ENCODE measurements at regions not wholly inside any gene's neighbourhood (a gene's known extent, or its start where the extent isn't known, plus 50 kb on each side); places are given as distances from the start of the nearest gene placed in this dataset.

GRCh38 chr6:133779916-133780695, 108.8 kb upstream of the TCF21 start (continued):
- TF ChIP-seq MAX (IDR thresholded peaks at IDR 0.05; ENCODE audit: low read depth), result no peak
- no peak for TF ChIP-seq GATA2 (CRISPR knock-in tag; IDR thresholded peaks at IDR 0.05)
- no peak for TF ChIP-seq IRF3 (IDR thresholded peaks at IDR 0.05; ENCODE audit: low read depth, low read length)
- TF ChIP-seq SIN3A (IDR thresholded peaks at IDR 0.05; ENCODE audit: borderline replicate concordance, low read depth, low read length), result no peak

- CTCF ChIA-PET, result interaction anchor here (1.6 kb wide), 1 partner anchor 31 kb away, joined by 4 read pairs; no protein-coding TSS in a partner anchor
- no peaks in the 10 kb centered on the region for H3F3A ChIP-seq (replicated peaks; ENCODE audit: insufficient read depth)
- H3K79me2 ChIP-seq (ENCODE audit: insufficient read depth), result no peaks in the 10 kb centered on the region
- no peak overlapping the region for H3K4me3 ChIP-seq (ENCODE audit: low read depth in 2 of 2, low read length in 1 of 2)
- no peaks in the 10 kb centered on the region for H3K9me3 ChIP-seq
- no peak overlapping the region for H3K27ac ChIP-seq (ENCODE audit: low read depth in 2 of 2, low read length in 1 of 2)
- H4K20me1 ChIP-seq (ENCODE audit: insufficient read depth), result no peaks in the 10 kb centered on the region
- H3K27me3 ChIP-seq (ENCODE audit: insufficient read depth), result no peaks in the 10 kb centered on the region
- no peaks in the 10 kb centered on the region for H3K4me1 ChIP-seq (ENCODE audit: control insufficient read depth in 1 of 2, insufficient read depth in 2 of 2, low read depth in 1 of 2, low read length in 1 of 2)
- TF ChIP-seq RFX5 (IDR thresholded peaks at IDR 0.05; ENCODE audit: low read length), result no peak
- no peak for TF ChIP-seq ELF1 (IDR thresholded peaks at IDR 0.05)
- no peak for TF ChIP-seq JUND (IDR thresholded peaks at IDR 0.05)
- TF ChIP-seq EP300 (IDR thresholded peaks at IDR 0.05; ENCODE audit: borderline replicate concordance in 1 of 2, low read depth in 1 of 2, low read length in 1 of 2), result no peak
- no peak for TF ChIP-seq TEAD4 (IDR thresholded peaks at IDR 0.05; ENCODE audit: borderline replicate concordance, insufficient read depth)
- TF ChIP-seq MAX (IDR thresholded peaks at IDR 0.05; ENCODE audit: low read depth), result no peak
- TF ChIP-seq CTCF (IDR thresholded peaks at IDR 0.05), result no peak
- no peak for TF ChIP-seq YY1 (IDR thresholded peaks at IDR 0.05; ENCODE audit: low read depth)
- TF ChIP-seq USF1 (IDR thresholded peaks at IDR 0.05; ENCODE audit: borderline replicate concordance, low read depth), result no peak
- TF ChIP-seq NFIC (IDR thresholded peaks at IDR 0.05; ENCODE audit: borderline replicate concordance), result no peak
- TF ChIP-seq, protein P1, sequence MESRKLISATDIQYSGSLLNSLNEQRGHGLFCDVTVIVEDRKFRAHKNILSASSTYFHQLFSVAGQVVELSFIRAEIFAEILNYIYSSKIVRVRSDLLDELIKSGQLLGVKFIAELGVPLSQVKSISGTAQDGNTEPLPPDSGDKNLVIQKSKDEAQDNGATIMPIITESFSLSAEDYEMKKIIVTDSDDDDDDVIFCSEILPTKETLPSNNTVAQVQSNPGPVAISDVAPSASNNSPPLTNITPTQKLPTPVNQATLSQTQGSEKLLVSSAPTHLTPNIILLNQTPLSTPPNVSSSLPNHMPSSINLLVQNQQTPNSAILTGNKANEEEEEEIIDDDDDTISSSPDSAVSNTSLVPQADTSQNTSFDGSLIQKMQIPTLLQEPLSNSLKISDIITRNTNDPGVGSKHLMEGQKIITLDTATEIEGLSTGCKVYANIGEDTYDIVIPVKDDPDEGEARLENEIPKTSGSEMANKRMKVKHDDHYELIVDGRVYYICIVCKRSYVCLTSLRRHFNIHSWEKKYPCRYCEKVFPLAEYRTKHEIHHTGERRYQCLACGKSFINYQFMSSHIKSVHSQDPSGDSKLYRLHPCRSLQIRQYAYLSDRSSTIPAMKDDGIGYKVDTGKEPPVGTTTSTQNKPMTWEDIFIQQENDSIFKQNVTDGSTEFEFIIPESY (IDR thresholded peaks at IDR 0.05; ENCODE audit: borderline replicate concordance, low read depth), result no peak
- no peak for TF ChIP-seq SIN3A (IDR thresholded peaks at IDR 0.05; ENCODE audit: borderline replicate concordance, low read depth, low read length)
- no peak for TF ChIP-seq SMC3 (IDR thresholded peaks at IDR 0.05; ENCODE audit: low read depth, low read length)
- no peak for TF ChIP-seq FOSL2 (IDR thresholded peaks at IDR 0.05; ENCODE audit: borderline replicate concordance, low read depth)
- no peak for TF ChIP-seq CHD2 (IDR thresholded peaks at IDR 0.05; ENCODE audit: low read length, partially characterized antibody)
- POLR2A ChIA-PET, result no interaction called here
- WGBS (ENCODE audit: low lambda C conversion rate), result 9% methylated on average over 2 of the region's 2 CpGs
- no peak overlapping the region for H2AFZ ChIP-seq (ENCODE audit: low read depth)
- H3K9ac ChIP-seq, result no peak overlapping the region
- H3K36me3 ChIP-seq (replicated peaks in 1 of 2; ENCODE audit: control insufficient read depth in 1 of 2, insufficient read depth in 2 of 2, low read length in 1 of 2), result no peaks in the 10 kb centered on the region
- no peaks in the 10 kb centered on the region for H3K9me2 ChIP-seq
- no peak for DNase-seq
- H3K4me2 ChIP-seq, result no peak overlapping the region
These were observed 102.9 kb upstream of the TCF21 start for GRCh38 chr6:133786016-133786415.
